DLD1 (cell line): ENCODE measurements at regions not wholly inside any gene's neighbourhood (a gene's known extent, or its start where the extent isn't known, plus 50 kb on each side); places are given as distances from the start of the nearest gene placed in this dataset.

Experiments
- in situ Hi-C: cut with HindIII; loops from 2 replicates; pipeline ENCODE4 v1.10.0; 2017; ENCODE audit warnings: low sequenced_read_pairs

- in situ Hi-C loops = no loop called here
Measured at GRCh38 chr7:18305866-18306265, 189.7 kb upstream of the HDAC9 start.

GRCh38 chr7:18306696-18307095, 188.9 kb upstream of the HDAC9 start:
- in situ Hi-C loops = no loop called here

- in situ Hi-C loops = no loop called here
Measured at GRCh38 chr7:18308938-18309337, 186.6 kb upstream of the HDAC9 start.

GRCh38 chr7:18312482-18312881, 183.1 kb upstream of the HDAC9 start:
- in situ Hi-C loops = no loop called here

GRCh38 chr7:18313965-18314364, 181.6 kb upstream of the HDAC9 start:
- in situ Hi-C loops = no loop called here

GRCh38 chr7:18315241-18315640, 180.3 kb upstream of the HDAC9 start:
- in situ Hi-C loops = no loop called here

GRCh38 chr7:18317941-18318340, 177.6 kb upstream of the HDAC9 start:
- in situ Hi-C loops = no loop called here

GRCh38 chr7:18320422-18320821, 175.1 kb upstream of the HDAC9 start:
- in situ Hi-C loops = no loop called here

GRCh38 chr7:18320971-18321567, 174.5 kb upstream of the HDAC9 start:
- in situ Hi-C loops = no loop called here

GRCh38 chr7:18330548-18330947, 165.0 kb upstream of the HDAC9 start:
- in situ Hi-C loops = no loop called here

- in situ Hi-C loops = no loop called here
Measured at GRCh38 chr7:18336626-18337025, 158.9 kb upstream of the HDAC9 start.

- in situ Hi-C loops = no loop called here
Measured at GRCh38 chr7:18337048-18337809, 158.3 kb upstream of the HDAC9 start.

GRCh38 chr7:18338910-18339523, 156.5 kb upstream of the HDAC9 start:
- in situ Hi-C loops = no loop called here

- in situ Hi-C loops = no loop called here
Measured at GRCh38 chr7:18341756-18342155, 153.8 kb upstream of the HDAC9 start.

GRCh38 chr7:18343047-18343446, 152.5 kb upstream of the HDAC9 start:
- in situ Hi-C loops = no loop called here

GRCh38 chr7:18344536-18344935, 151.0 kb upstream of the HDAC9 start:
- in situ Hi-C loops = no loop called here

GRCh38 chr7:18345641-18346234, 149.8 kb upstream of the HDAC9 start:
- in situ Hi-C loops = no loop called here

- in situ Hi-C loops = no loop called here
Measured at GRCh38 chr7:18347170-18347569, 148.4 kb upstream of the HDAC9 start.

- in situ Hi-C loops = loop anchor here (25.0 kb wide), 1 partner anchor 212 kb away; no protein-coding TSS in a partner anchor
Measured at GRCh38 chr7:18350678-18351077, 144.9 kb upstream of the HDAC9 start.

GRCh38 chr7:18352339-18353255, 143.0 kb upstream of the HDAC9 start:
- in situ Hi-C loops = loop anchor here (25.0 kb wide), 1 partner anchor 210 kb away; no protein-coding TSS in a partner anchor

- in situ Hi-C loops = loop anchor here (25.0 kb wide), 1 partner anchor 209 kb away; no protein-coding TSS in a partner anchor
Measured at GRCh38 chr7:18353339-18353738, 142.2 kb upstream of the HDAC9 start.
